ENCODE measurements at regions not wholly inside any gene's neighbourhood (a gene's known extent, or its start where the extent isn't known, plus 50 kb on each side); places are given as distances from the start of the nearest gene placed in this dataset.

DNA sequence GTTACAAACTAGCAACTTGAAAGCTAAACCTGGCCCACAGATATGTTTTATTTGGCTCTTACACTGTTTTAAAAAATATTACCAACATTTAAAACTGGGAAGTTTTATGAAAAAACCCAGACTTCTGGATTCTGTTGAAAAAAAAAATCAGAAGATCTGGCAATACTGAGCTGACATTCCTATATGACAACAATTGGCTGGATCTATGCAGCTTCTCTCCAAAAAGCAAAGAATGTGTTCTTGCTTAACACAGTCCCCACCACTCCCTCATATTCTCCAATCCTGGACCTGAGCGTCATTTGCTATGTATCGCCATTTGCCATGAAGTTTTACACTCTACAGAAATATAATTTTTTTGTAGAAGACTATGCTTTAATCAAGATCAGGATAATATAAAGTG, 859.6 kb downstream of the LTN1 start:
- TF ChIP-seq, protein P1, sequence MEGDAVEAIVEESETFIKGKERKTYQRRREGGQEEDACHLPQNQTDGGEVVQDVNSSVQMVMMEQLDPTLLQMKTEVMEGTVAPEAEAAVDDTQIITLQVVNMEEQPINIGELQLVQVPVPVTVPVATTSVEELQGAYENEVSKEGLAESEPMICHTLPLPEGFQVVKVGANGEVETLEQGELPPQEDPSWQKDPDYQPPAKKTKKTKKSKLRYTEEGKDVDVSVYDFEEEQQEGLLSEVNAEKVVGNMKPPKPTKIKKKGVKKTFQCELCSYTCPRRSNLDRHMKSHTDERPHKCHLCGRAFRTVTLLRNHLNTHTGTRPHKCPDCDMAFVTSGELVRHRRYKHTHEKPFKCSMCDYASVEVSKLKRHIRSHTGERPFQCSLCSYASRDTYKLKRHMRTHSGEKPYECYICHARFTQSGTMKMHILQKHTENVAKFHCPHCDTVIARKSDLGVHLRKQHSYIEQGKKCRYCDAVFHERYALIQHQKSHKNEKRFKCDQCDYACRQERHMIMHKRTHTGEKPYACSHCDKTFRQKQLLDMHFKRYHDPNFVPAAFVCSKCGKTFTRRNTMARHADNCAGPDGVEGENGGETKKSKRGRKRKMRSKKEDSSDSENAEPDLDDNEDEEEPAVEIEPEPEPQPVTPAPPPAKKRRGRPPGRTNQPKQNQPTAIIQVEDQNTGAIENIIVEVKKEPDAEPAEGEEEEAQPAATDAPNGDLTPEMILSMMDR (IDR thresholded peaks at IDR 0.05) = no peak
- no peak for TF ChIP-seq POLR2A (IDR thresholded peaks at IDR 0.05)
